ENCODE measurements at regions not wholly inside any gene's neighbourhood (a gene's known extent, or its start where the extent isn't known, plus 50 kb on each side); places are given as distances from the start of the nearest gene placed in this dataset.

DNA sequence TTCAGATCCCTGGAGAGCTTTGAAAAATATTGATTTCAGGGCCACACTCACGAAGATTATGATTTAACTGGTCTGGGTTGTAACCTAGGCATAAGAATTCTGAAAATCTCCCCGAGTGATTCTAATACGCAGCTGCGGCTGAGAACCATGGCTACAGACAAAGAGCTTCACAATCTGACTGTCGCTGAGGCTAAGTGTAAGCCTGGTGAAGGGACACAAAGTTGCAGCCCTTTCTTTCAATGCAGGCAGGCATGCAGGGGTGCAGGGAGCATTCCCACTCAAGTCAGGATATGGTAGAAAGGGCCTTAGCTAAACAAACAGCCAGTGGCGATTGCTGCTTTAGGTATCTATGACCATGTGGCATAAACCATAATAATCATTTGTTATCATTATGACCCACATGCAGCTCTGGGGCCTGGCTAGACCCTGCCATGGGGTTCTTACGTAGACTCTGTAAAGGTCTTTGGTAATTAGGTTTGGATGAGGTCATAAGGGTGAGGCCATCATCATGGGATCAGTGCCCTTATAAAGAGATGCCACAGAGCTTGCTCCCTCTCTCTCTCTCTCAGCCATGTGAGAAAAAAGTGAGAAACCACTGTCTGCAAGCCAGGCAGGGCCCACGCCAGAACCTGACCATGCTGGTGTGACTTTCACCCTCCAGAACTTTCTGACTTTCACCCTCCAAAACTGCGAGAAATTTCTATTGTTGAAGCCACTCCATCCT lies 88.4 kb upstream of the LANCL2 start:
- TF ChIP-seq CTCF (conservative IDR thresholded peaks at IDR 0.05; ENCODE audit: low read length) (no peak), EZH2phosphoT487 (IDR thresholded peaks at IDR 0.05; ENCODE audit: borderline replicate concordance, low read depth, low read length) (no peak)

All from OCI-LY7 (cell line).